ENCODE measurements at regions not wholly inside any gene's neighbourhood (a gene's known extent, or its start where the extent isn't known, plus 50 kb on each side); places are given as distances from the start of the nearest gene placed in this dataset.

DNA sequence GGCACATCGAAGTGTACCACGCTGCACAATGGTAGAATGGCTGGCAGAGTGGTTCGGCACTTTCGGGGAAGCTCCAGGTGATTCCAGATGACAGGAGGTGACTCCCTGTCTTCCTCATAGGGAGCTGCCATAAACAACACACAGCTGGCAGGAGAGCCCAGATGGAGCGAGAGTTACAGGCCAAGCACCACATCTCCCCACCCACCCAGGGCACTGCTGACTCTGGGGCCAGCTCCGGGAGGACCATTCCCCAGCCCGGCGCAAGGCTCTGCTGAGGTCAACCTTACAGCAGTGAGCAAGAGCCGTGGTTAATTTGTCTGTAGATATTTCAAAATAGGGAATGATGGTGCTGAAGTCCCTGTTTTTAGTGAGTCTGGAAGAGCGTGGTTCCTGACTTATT is 78.8 kb upstream of the HMGXB4 start:
- TF ChIP-seq, protein P1, sequence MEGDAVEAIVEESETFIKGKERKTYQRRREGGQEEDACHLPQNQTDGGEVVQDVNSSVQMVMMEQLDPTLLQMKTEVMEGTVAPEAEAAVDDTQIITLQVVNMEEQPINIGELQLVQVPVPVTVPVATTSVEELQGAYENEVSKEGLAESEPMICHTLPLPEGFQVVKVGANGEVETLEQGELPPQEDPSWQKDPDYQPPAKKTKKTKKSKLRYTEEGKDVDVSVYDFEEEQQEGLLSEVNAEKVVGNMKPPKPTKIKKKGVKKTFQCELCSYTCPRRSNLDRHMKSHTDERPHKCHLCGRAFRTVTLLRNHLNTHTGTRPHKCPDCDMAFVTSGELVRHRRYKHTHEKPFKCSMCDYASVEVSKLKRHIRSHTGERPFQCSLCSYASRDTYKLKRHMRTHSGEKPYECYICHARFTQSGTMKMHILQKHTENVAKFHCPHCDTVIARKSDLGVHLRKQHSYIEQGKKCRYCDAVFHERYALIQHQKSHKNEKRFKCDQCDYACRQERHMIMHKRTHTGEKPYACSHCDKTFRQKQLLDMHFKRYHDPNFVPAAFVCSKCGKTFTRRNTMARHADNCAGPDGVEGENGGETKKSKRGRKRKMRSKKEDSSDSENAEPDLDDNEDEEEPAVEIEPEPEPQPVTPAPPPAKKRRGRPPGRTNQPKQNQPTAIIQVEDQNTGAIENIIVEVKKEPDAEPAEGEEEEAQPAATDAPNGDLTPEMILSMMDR (IDR thresholded peaks at IDR 0.05), result no peak
- TF ChIP-seq EZH2 (IDR thresholded peaks at IDR 0.05), result no peak
- TF ChIP-seq EZH2phosphoT487 (IDR thresholded peaks at IDR 0.05), result no peak

Measured in neural progenitor cell (in vitro differentiated cells).